Activated T-cell treated with anti-CD3 and anti-CD28 coated beads for 24 hours (primary cell): ENCODE measurements at regions not wholly inside any gene's neighbourhood (a gene's known extent, or its start where the extent isn't known, plus 50 kb on each side); places are given as distances from the start of the nearest gene placed in this dataset.
"Not testable (repeated sequence)": the region's sequence is repeated elsewhere in the genome, so short reads cannot be mapped to it uniquely, and the experiment has no call there.

Experiments
- DNase-seq: peaks from one replicate; pipeline ENCODE4 v3.0.0-alpha.2; 2020; ENCODE audit warnings: low read depth

DNA sequence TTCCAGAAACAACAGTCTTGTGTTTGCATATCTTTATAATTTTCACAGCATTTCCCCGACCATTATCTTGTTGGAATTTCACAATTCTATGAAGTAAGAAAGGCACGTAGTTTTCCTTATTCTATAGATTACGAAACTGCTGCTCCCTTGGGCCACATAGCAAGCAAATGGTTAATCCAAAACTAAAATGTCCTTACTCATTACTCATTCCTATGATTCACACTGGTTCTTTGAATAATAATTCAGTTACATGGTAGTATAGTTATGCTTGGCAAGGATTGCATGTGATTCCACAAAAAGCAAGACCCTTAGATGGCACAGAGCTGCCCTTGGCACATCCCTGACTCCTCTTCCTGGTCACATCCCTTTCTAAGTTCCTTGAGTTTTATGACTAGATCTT is 51.2 kb downstream of the OR13H1 start:
- DNase-seq, result no peak

DNA sequence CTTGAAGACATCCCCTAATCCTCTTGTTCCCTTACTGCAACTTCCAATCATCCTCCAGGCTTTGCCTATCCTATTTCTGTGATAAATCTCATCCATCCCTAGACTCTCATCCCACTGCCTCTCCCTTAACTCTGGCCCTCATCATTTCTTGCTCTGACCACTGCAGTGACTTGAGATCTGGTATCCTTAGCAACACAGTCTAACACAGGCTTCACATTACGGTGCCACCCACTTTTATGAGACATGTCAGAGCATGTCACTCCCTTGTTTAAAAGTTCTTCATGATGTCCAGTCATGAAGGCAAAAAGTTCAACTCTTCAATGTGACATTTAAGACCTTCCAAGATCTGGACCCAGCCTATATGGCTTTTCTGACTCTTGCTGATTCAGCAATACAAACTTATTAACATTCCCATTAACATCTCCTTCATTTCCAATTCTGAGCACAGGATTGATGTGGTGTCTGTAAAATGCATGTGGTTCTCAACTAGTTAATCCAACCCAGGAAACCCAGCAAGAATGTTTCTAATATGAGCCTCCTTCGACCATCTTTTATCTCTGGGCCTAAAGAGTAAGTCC is 64.0 kb downstream of the OR13H1 start:
- no peak for DNase-seq

DNA sequence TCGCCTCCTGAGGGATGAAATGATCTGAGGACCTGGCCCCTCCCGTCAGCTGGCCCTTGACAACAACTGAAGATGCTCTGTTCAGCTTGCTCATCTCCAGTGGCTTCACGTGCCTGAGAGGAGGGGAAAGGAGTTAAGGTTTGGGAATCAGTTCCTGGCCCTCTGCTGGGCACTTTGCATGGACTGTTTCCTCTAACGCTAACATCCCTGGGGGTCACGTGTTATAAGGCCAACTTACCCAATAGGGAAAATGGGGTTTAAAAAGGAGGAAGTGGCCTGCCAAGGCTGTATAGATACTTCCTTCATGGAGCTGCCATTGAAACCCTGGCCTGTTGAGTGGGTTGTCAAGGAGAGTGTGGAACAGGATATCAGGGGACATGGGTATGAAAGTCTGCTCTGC is 65.6 kb downstream of the OR13H1 start:
- no peak for DNase-seq

DNA sequence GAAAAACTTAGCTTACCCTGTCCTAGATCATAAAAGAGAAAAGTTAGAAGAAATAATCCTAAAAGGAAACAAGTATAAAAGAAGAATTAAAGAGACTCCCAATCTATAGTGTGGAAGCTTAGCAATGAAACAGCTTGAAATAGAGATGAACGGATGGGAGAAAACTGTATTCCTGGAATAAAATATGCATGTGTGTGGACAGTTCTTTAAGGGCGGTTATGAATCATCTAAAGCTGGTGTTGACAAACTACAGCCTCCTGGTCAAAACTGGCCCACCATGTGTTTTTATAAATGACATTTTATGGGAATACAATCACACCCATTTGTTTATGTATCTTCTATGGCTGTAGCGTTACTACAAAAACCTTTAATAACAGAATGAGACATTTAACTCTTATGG is 69.4 kb downstream of the OR13H1 start:
- DNase-seq, result no peak

DNA sequence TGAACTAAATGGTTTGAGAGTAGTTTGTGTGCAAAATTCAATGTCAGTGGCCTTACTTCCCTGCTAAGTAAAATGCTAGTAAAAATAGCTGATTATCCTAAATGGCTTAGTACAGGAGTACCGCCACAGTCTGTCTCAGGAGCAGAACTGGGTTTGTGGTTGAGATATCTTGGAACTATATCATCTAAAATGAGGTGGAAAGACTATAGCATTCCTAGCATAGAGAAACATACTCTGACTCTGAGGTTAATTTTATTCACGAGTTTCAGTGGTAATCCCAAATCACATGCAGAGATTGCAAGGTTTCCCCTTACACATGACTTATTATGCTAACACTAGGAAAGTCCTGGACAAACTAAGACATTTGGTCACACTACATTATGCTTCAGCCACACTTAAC is 70.4 kb downstream of the OR13H1 start:
- DNase-seq, result no peak

DNA sequence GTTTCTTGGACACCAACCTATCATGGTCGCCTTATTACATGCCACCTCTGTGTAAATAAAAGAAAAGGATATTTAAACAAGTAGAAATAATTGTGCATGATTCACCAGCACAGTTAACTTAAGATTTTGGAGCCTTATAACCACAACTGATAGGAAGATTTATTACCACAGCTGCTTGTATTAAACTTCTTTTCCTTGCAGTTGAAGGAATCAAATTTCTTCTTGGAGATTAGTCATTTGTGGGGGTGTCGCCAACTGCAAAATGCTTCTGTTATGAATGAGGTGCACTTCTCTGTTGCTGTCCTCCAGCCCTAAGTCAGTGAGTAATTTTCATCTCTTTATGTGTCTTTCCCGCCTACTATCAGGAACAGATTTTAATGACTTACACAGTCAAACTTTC is 73.3 kb downstream of the OR13H1 start:
- no peak for DNase-seq

DNA sequence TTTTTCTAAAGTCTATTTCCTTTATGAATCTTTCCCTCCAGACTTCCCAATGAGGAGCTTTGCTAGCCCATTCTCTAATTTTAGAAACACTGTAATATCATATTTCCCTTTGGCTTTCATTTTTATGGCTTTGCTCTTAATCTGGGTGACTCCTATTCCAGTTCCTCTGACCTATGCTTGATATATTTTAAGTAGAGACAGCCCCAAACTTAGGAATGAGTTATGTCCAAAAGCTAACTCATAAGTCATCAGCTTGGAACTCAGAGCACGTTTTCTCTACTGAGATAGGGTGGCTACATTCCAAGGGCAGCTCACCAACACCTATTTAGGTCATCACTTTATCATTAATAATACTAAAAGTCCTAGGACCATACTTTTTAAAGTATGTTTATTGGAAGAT is 77.8 kb downstream of the OR13H1 start:
- no peak for DNase-seq

DNA sequence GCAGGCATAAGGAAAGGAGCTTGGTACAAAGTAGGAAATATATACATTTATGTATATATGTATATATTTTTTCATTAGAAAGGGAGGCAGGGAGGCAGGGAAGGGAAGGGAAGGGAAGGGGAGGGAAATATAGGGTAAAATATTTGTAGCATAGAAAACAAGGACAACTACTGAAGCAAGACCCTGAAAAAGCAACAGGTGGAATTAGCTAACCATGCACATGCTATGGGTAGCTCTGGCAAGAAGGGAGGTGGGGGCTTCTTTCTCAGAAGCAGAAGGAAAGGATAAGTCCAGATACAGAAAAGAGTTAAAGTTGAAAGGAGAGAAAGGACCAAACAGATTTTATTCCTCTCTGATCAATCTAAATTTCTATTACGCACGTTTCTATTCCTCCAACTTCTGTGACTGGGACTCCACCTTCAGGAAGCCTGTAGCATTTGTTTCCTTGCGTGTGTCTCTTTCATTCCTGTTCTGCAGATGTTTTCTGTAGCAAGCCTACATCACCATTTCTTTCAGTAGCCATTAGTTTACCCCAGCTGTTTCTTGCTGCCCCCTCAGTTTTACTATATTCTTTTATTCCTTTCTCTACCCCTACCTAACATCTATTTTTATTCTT is 82.9 kb downstream of the OR13H1 start:
- no peak for DNase-seq

DNA sequence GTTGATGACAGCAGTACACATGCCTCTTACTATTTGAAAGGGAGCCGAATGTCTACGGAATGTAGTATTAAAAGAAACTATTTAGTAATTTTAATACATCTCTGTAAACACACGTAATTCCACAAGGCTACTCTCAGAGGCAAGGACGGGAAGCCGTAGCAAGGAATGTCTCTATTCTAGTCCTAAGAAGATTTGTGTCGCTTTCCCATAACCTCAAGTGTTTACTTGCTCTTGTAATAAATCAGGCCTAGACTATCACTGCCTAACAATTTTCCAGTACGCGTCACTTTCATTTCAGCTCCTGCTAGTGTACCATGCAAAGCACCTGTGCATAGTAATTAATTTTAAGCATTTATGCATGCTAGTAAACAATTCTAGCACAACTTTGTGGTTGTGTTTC is 86.7 kb downstream of the OR13H1 start:
- DNase-seq, result no peak

DNA sequence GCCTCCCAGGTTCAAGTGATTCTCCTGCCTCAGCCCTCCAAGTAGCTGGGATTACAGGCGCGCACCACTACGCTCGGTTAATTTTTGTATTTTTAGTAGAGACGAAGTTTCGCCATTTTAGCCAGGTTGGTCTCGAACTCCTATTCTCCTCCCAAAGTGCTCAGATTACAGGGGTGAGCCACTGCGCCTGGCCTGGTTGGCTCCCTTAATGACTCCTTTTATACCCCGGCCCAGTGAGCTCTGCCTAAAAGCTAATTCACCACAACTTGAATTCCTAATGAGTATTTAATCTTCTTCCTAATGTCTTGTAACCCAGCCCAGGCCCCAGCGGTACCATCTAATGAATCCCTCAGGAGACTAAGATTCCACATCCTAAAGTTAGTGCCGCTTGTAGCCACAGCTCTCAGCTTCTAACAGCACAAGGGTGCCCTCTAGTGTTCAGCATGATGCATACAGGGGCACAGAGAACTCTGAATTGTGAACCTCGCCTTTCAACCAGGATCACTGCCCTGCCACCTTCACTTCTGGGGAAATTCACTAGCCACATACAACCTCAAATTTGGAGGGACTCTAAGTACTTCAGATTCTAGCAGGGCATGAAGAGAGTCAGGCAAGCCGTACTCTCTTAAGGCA is 89.5 kb downstream of the OR13H1 start:
- DNase-seq, result peak; percentile 15

DNA sequence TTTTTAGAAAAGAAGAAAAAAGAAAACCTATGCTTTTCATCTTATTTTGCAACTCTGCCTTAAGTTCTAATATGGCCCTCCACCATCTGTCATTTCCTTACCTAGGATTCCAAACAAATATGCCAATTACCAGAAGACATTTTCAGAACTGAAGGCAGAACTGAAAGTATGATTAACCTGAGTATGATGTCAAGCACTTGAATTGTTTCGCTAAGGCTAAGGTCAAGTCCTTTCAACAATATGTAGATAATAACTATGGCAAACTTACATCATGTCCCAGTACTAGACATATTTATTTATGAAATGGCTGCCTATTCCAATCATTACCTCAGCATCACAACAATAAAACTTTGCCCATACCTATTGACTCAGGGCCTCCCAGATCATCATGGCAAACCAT is 91.0 kb downstream of the OR13H1 start:
- DNase-seq, result no peak

DNA sequence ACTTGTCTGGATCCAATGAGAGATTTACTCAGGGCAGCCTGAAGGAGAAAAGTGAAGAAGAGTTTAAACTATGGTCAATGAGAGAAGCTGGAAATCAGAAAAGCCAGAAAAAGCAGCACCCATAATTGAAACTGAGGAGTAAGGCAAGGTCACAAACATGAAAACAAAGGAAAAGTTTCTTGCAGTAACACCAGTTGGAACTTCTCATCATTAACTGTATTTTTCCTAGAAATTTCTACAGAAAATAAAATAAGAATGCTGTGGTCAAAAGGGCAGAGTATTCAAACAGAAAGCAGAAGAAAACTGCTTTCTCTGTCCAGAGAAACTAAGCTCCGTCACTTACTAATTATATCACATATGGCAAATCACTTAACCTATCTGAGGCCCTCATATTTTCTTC is 102.2 kb downstream of the OR13H1 start:
- DNase-seq, result no peak

DNA sequence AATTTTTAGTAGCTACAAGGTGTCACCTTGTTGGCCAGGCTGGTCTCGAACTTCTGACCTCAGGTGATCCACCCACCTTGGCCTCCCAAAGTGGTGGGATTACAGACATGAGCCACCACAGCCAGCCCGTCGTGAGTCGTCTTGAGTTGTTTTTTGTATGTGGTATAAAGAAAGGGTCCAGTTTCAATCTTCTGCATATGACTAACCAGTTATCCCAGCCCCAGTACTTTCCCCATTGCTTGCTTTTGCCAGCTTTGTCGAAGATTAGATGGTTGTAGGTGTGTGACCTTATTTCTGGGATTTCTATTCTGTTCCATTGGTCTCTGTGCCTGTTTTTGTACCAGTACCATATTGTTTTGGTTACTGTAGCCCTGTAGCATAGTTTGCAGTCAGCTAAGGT is 105.9 kb downstream of the OR13H1 start:
- no peak for DNase-seq

DNA sequence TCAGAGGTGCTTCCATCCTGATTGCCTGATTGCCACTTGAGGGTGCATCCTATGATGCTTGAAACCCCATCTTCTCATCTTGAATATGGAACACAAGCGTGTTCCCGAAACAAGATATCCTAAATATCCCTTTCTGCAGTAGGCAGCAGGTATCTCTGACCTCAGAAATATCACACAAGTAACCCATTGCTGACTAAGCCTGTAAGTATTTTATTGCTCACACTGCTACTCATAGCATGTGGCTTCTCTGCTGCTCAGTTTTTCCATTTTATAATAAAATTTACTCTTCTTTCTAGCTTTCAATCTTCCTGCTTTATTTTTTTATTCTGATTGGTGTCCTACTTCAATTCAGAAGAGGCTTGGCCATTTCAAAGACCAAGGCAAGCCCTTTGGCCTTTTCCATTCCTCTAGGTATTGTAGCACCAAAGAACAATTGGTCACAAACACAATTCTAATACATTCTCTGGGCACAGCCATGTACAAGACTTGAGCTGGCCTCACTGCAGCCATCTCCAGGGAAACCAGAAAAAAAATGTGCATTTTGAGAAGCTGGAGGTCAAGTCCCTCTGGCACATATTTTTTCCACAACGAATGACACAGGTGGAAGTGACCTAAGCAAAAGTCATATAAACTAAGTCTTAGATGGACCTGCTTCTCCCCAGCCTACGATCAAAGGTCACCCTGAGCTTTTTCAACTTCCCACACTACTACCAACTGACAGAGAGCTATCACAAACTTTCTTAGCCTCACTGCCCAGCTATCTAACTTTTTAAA is 107.0 kb downstream of the OR13H1 start:
- DNase-seq, result no peak

DNA sequence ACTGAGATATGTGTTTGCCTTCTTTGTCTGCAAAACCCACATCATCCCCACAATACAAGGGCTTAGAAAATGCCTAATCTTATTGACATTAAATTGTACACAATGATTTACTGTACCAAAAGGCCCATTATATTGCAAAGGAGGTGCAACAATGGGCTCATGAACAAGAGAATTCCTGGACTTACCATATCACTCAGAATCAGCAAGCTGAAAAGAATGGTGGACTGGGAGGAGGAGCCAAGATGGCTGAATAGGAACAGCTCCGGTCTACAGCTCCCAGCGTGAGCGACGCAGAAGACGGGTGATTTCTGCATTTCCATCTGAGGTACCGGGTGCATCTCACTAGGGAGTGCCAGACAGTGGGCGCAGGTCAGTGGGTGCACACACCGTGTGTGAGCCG is 119.9 kb downstream of the OR13H1 start:
- not testable (repeated sequence) for DNase-seq

DNA sequence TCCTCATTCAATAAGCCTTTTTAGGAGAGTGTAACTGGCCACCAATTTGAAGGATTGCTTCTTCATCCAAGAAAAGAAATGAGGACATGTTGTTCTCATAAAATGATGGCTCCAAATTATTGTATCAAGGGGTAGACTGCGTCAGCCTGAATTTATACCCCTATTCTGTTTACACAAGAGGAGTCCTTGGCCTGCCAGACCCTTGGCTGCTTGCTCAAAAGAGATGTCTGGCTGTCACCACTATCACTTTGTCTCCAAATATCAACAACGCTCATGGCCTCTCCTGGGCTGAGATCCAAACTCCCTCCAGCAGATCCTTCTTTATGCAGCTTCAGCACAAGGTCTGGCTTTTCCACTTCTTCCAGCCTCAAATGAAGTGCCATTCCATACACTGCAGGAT is 127.9 kb downstream of the OR13H1 start:
- no peak for DNase-seq

DNA sequence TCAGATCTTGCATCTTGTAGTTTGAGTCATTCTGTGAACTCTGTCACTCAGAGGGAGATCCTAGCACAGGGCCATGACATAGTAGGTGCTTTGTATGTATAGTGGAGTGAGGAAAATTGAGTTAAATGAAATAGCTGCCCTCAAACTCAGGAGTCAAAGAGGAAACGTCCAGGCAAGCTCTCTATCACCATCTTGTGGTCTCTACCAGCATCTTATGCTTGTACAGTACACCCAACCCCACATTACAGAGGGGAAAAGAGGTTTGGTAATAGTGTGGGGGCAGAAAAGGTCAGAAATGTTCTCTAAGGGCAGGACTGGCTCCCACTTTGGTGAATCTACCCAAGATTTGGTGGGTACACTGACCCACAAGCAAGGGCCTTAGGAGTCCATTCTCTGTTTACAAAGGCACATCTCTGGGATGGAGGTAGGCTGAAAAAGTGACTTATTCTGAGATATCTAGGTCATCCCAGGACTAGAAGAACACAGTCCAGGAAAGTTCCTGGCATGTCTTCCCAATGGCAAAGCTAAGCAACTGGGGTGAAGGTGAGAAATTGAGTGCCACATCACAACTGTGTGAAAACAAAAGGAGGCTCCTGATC is 131.8 kb downstream of the OR13H1 start:
- DNase-seq, result no peak

DNA sequence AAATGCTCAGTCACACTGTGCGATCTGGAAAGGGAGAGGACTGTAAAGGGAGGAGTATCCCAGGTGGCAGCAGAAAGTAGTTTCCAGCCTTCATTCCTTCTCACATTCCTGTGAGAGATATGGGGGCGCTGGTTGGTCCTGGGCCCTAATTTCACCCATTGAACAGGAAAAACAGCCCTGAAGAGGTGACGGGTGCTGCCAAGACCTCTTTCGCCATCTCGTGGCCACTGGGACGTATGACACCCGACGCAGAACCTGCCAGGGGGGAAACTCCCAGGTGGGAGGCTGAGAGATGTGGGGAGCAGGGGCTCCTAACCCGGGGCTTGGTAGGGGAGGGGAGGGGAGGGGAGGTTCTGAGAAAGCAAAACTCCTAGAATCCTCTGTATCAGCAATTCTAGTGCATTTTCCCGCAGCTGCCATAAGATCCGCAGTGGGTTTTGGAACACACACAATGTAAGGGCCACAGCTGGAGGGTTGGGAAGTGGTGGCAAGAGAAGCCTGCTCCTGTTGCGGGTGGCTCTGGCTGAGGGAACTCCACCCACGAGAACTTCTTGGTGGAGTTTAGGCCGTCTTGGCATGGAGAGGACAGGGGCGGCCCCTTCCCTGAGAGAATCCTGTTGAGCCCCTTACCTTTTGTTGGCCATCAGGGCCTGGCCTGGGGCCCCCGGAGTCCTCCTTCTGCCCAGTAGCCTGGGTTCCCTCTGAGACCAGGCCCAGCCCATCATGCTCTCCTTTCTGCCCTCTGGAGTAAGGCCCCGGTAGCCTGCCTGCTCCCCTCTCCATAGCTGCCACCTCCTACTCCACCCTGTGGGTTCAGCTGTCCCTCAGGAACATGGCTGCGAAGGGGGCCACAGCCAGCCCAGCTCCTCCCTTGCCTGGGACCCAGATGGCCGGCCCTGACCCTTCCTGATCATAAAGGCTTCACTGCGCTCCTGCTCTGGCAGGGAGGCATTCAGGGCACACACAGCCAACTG is 134.1 kb downstream of the OR13H1 start:
- DNase-seq, result peak; percentile 29

DNA sequence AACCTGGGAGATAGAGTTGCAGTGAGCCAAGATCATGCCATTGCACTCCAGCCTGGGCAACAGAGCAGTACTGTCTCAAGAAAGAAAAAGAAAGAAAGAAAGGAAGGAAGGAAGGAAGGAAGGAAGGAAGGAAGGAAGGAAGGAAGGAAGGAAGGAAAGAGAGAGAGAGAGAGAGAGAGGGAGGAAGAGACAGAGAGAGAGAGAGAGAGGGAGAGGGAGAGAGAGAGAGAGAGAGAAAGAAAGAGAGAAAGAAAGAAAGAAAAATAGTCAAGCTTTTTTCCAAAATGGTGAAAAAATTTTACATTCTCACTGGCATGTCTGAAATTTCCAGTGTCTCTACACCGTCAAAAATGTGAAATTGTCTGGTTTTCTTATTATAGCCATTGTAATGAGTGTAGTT is 138.9 kb downstream of the OR13H1 start:
- DNase-seq, result not testable (repeated sequence)

DNA sequence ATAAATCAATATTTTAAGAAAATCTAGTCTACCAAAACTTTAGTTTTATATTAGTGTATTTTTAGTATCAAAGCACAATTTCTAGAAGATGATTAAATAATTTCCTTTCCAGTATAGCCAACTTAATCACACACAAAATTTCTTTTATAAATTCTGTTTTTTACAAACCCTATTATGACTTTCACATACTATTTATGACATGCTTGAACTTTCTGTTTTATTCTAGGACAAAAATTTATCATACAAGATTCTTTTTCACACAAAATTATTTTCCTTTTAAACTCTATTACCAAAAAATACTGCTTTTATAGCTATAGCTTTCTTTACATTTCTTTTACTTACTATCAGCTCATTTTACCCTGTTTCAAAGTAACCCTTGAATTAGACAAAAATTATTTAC is 149.5 kb downstream of the OR13H1 start:
- no peak for DNase-seq

DNA sequence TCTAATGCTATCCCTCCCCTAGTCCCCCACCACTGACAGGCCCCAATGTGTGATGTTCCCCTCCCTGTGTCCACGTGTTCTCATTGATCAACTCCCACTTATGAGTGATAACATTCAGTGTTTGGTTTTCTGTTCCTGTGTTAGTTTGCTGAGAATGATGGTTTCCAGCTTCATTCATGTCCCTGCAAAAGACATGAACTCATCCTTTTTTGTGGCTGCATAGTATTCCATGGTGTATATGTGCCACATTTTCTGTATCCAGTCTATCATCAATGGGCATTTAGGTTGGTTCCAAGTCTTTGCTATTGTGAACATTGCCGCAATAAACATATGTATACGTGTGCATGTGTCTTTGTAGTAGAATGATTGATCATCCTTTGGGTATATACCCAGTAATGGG is 153.1 kb downstream of the OR13H1 start:
- DNase-seq, result not testable (repeated sequence)

DNA sequence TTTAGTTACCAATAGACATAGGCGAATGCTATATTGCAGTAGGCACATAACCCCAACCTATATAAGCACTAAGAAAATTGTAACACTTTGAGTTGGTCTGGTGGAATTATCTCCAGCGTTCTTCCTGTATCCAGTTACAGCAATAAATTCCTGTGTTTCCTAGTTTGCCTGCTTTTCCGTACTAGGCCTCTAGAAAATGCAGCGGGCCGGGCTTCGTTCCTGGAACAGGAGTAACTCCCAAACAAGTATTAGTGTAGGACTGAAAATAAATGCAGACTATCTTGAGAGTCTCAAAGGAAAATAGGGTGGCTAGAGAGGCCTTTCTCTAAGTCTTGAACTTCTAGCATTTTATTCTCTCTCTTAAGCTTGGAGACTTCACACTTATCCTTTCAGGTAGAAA is 159.8 kb downstream of the OR13H1 start:
- no peak for DNase-seq
